PC-9 (cell line): ENCODE measurements at regions not wholly inside any gene's neighbourhood (a gene's known extent, or its start where the extent isn't known, plus 50 kb on each side); places are given as distances from the start of the nearest gene placed in this dataset.

Experiments used
- BruUV-seq: library from RNA; stranded (reverse); fragments of 400-500 nt; replicated peaks from 2 replicates; lab custom pipeline; 2021; lab: Mats Ljungman, UMichigan
- CTCF ChIA-PET: fragments of 300-600 bp; sonication (Branson Sonifier 250); formaldehyde crosslinking; loops from one replicate; lab custom pipeline; 2022; ENCODE audit warnings: antibody characterized with exemption; lab: Charles Lee
- POLR2A ChIA-PET: fragments of 300-600 bp; sonication (Branson Sonifier 250); formaldehyde crosslinking; loops from one replicate; lab custom pipeline; 2022; ENCODE audit warnings: antibody characterized with exemption; ENCODE audit not compliant: unreplicated experiment; lab: Charles Lee
- DNase-seq, 2 experiments: peaks; one replicate each; pipeline versions ENCODE4 v3.0.0 to v3.0.0-alpha.2; 2015 to 2022; ENCODE audit warnings: mixed read lengths in 1 of 2
- H2AFZ ChIP-seq: fragments of 200-600 bp; sonication (generic); 2 replicates; pipeline ENCODE4 v1.8.1; 2017; ENCODE audit warnings: antibody characterized with exemption
- H3F3A ChIP-seq: fragments of 200-600 bp; sonication (generic); 2 replicates; pipeline ENCODE4 v1.8.1; 2017; ENCODE audit warnings: antibody characterized with exemption, mild to moderate bottlenecking, low read depth; ENCODE audit not compliant: insufficient read depth
- H3K27ac ChIP-seq: fragments of 200-600 bp; sonication (generic); 2 replicates; pipeline ENCODE4 v1.6.1; 2016; ENCODE audit warnings: mixed run types
- H3K27me3 ChIP-seq: fragments of 200-600 bp; sonication (generic); 2 replicates; pipeline ENCODE4 v1.6.1; 2016; ENCODE audit warnings: low read depth, mixed run types; ENCODE audit not compliant: insufficient read depth
- H3K36me3 ChIP-seq: fragments of 200-600 bp; sonication (generic); 2 replicates; pipeline ENCODE4 v1.6.1; 2016; ENCODE audit warnings: low read depth, mixed run types
- H3K4me1 ChIP-seq: fragments of 200-600 bp; sonication (generic); replicated peaks from 2 replicates; pipeline ENCODE4 v1.6.1; 2016; ENCODE audit warnings: mixed run types; ENCODE audit not compliant: insufficient read depth
- H3K4me2 ChIP-seq: fragments of 200-600 bp; sonication (generic); 2 replicates; pipeline ENCODE4 v1.6.1; 2017; ENCODE audit warnings: mixed run types
- H3K4me3 ChIP-seq: fragments of 200-600 bp; sonication (generic); 2 replicates; pipeline ENCODE4 v1.6.1; 2016; ENCODE audit warnings: mixed run types
- H3K79me2 ChIP-seq: fragments of 200-600 bp; sonication (generic); 2 replicates; pipeline ENCODE4 v1.6.1; 2017; ENCODE audit warnings: low read depth, mixed run types
- H3K9me2 ChIP-seq: fragments of 200-600 bp; sonication (generic); 2 replicates; pipeline ENCODE4 v1.8.1; 2017; ENCODE audit warnings: mild to moderate bottlenecking; ENCODE audit not compliant: insufficient read depth
- H3K9me3 ChIP-seq: fragments of 200-600 bp; sonication (generic); 2 replicates; pipeline ENCODE4 v1.8.1; 2016; ENCODE audit warnings: low read depth; ENCODE audit not compliant: insufficient read depth
- H4K20me1 ChIP-seq: fragments of 200-600 bp; sonication (generic); 2 replicates; pipeline ENCODE4 v1.8.1; 2017; ENCODE audit not compliant: insufficient read depth
- CTCF ChIP-seq: fragments of 200-600 bp; sonication (generic); conservative IDR thresholded peaks from 2 replicates; pipeline ENCODE4 v1.6.1; 2017; ENCODE audit warnings: mixed run types, antibody characterized with exemption, mild to moderate bottlenecking, moderate library complexity
- EZH2 ChIP-seq: fragments of 200-600 bp; sonication (generic); IDR thresholded peaks from 2 replicates; pipeline ENCODE4 v1.8.0; 2017; ENCODE audit warnings: antibody characterized with exemption, low read depth
- intact Hi-C: fragments of 100-400 bp; cut with micrococcal nuclease; formaldehyde crosslinking; loops from one replicate; pipeline ENCODE4 v1.10.0; 2022; ENCODE audit not compliant: unreplicated experiment

GRCh38 chrX:31006027-31006426 is 65.8 kb downstream of the FTHL17 start:
- H2AFZ ChIP-seq, result no peak overlapping the region
- H3K27ac ChIP-seq, result no peak overlapping the region
- no peaks in the 10 kb centered on the region for H3K36me3 ChIP-seq
- H3K4me2 ChIP-seq, result no peak overlapping the region
- DNase-seq, result no peak
- H3K79me2 ChIP-seq, result no peaks in the 10 kb centered on the region
- BruUV-seq, result no TSS peak
- H4K20me1 ChIP-seq, result no peaks in the 10 kb centered on the region
- H3K4me1 ChIP-seq, result no peaks in the 10 kb centered on the region
- no peaks in the 10 kb centered on the region for H3K9me3 ChIP-seq
- TF ChIP-seq CTCF (no peak), EZH2 (no peak)
- intact Hi-C loops, result no loop called here
- H3K4me3 ChIP-seq, result no peak overlapping the region
- H3F3A ChIP-seq, result no peaks in the 10 kb centered on the region
- H3K27me3 ChIP-seq, result no peaks in the 10 kb centered on the region
- no peaks in the 10 kb centered on the region for H3K9me2 ChIP-seq
- CTCF ChIA-PET, result no interaction called here
- POLR2A ChIA-PET, result no interaction called here

- Histone ChIP-seq H3K4me1 (no peaks in the 10 kb centered on the region), H3K4me3 (no peak overlapping the region), H3K27ac (no peak overlapping the region), H3K9me3 (no peaks in the 10 kb centered on the region), H3K9me2 (no peaks in the 10 kb centered on the region), H3K27me3 (no peaks in the 10 kb centered on the region), H3K79me2 (no peaks in the 10 kb centered on the region), H4K20me1 (no peaks in the 10 kb centered on the region), H3K36me3 (no peaks in the 10 kb centered on the region), H3F3A (no peaks in the 10 kb centered on the region), H2AFZ (no peak overlapping the region), H3K4me2 (no peak overlapping the region)
- ChIA-PET POLR2A (no interaction called here), CTCF (no interaction called here)
- DNase-seq, result no peak
- intact Hi-C loops, result no loop called here
- no TSS peak for BruUV-seq
- TF ChIP-seq CTCF (no peak), EZH2 (no peak)
Measured at GRCh38 chrX:30997411-30997810, 74.4 kb downstream of the FTHL17 start.

GRCh38 chrX:30995705-30996104 is 76.1 kb downstream of the FTHL17 start:
- H3K4me2 ChIP-seq, result no peak overlapping the region
- H3K27me3 ChIP-seq, result no peaks in the 10 kb centered on the region
- CTCF ChIA-PET, result no interaction called here
- no peaks in the 10 kb centered on the region for H3K9me2 ChIP-seq
- H3K9me3 ChIP-seq, result no peaks in the 10 kb centered on the region
- no peak overlapping the region for H2AFZ ChIP-seq
- POLR2A ChIA-PET, result no interaction called here
- H3K4me3 ChIP-seq, result no peak overlapping the region
- TF ChIP-seq EZH2 (no peak), CTCF (no peak)
- BruUV-seq, result no TSS peak
- intact Hi-C loops, result no loop called here
- no peak overlapping the region for H3K27ac ChIP-seq
- no peaks in the 10 kb centered on the region for H3F3A ChIP-seq
- no peaks in the 10 kb centered on the region for H3K36me3 ChIP-seq
- peaks cover 2% of the 10 kb centered on the region for H3K4me1 ChIP-seq
- no peaks in the 10 kb centered on the region for H3K79me2 ChIP-seq
- H4K20me1 ChIP-seq, result no peaks in the 10 kb centered on the region
- no peak for DNase-seq
